PFSK-1 (cell line): ENCODE measurements at regions not wholly inside any gene's neighbourhood (a gene's known extent, or its start where the extent isn't known, plus 50 kb on each side); places are given as distances from the start of the nearest gene placed in this dataset.

Experiments used
- SIN3A ChIP-seq: IDR thresholded peaks from 2 replicates; pipeline ENCODE4 v1.6.1; 2012; ENCODE audit warnings: mild to moderate bottlenecking, low read length, moderate library complexity, borderline replicate concordance; ENCODE audit not compliant: insufficient read depth
- TAF1 ChIP-seq: IDR thresholded peaks from 2 replicates; pipeline ENCODE4 v1.6.1; 2012; ENCODE audit warnings: low read length, control low read depth, borderline replicate concordance; ENCODE audit not compliant: insufficient read depth

DNA sequence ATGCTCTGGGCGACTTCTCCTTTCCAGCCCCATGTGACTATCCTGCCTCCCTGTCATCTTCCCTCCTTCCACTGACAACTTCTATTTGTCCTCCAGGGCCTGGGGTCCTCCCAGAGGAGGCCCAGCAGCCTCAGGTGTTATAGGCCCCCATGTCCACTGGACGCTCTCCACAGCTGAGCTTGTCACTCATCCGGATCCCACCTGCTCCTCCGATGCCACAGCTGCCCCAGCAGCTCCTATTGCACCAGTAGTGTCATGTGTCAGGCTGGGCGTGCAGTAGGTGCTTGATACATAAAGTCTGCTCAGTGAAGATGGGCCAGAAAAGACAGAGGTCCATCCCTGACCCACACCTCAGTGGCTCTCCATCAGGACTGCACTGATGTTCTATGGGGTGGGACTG is 305.7 kb upstream of the MYT1L start:
- TF ChIP-seq TAF1 (no peak), SIN3A (no peak)
